Hypothalamus (tissue), 51 donors: ENCODE measurements at regions not wholly inside any gene's neighbourhood (a gene's known extent, or its start where the extent isn't known, plus 50 kb on each side); places are given as distances from the start of the nearest gene placed in this dataset.
"Not testable (repeated sequence)": the region's sequence is repeated elsewhere in the genome, so short reads cannot be mapped to it uniquely, and the experiment has no call there.

Experiments
- DNase-seq, 51 donors: peaks; one replicate each; lab custom pipeline; 2025; lab: John Stamatoyannopoulos, UW

- no peak for DNase-seq
Measured at GRCh38 chr4:32700838-32701237, 1980.7 kb downstream of the PCDH7 start.

GRCh38 chr4:32706893-32707292 is 1986.7 kb downstream of the PCDH7 start:
- no peak for DNase-seq

GRCh38 chr4:32716090-32716620 is 1996.0 kb downstream of the PCDH7 start:
- not testable (repeated sequence) for DNase-seq

- no peak for DNase-seq
Measured at GRCh38 chr4:32735856-32736590, 2015.9 kb downstream of the PCDH7 start.

- DNase-seq: no peak
Measured at GRCh38 chr4:32744211-32744610, 2024.0 kb downstream of the PCDH7 start.

GRCh38 chr4:32745351-32745750 is 2025.2 kb downstream of the PCDH7 start:
- peak in 1 of 51 donors; percentile 14 for DNase-seq

GRCh38 chr4:32748061-32748460 is 2027.9 kb downstream of the PCDH7 start:
- DNase-seq: peak in 1 of 51 donors; percentile 1

GRCh38 chr4:32748498-32748897 is 2028.3 kb downstream of the PCDH7 start:
- no peak for DNase-seq

- DNase-seq: no peak
Measured at GRCh38 chr4:32752962-32753361, 2032.8 kb downstream of the PCDH7 start.

- no peak for DNase-seq
Measured at GRCh38 chr4:32768664-32769389, 2048.7 kb downstream of the PCDH7 start.

- no peak for DNase-seq
Measured at GRCh38 chr4:32771491-32771890, 2051.3 kb downstream of the PCDH7 start.

- peak in 1 of 51 donors; percentile 6 for DNase-seq
Measured at GRCh38 chr4:32775049-32775448, 2054.9 kb downstream of the PCDH7 start.

- DNase-seq: no peak
Measured at GRCh38 chr4:32776435-32777203, 2056.4 kb downstream of the PCDH7 start.

- no peak for DNase-seq
Measured at GRCh38 chr4:32778025-32778424, 2057.9 kb downstream of the PCDH7 start.

GRCh38 chr4:32778938-32779337 is 2058.8 kb downstream of the PCDH7 start:
- no peak for DNase-seq

- DNase-seq: peak in 9 of 51 donors; percentile 2 to 61 (median 7)
Measured at GRCh38 chr4:32789026-32789608, 2068.9 kb downstream of the PCDH7 start.

GRCh38 chr4:32790803-32791202 is 2070.6 kb downstream of the PCDH7 start:
- DNase-seq: no peak

GRCh38 chr4:32798471-32799159 is 2078.4 kb downstream of the PCDH7 start:
- DNase-seq: no peak

GRCh38 chr4:32824336-32824735 is 2104.2 kb downstream of the PCDH7 start:
- DNase-seq: no peak

GRCh38 chr4:32826169-32826568 is 2106.0 kb downstream of the PCDH7 start:
- DNase-seq: no peak
